Stimulated activated CD4-positive, alpha-beta T cell treated with anti-CD3 and anti-CD28 coated beads, Interleukin-4, amount 100 ng/mL, for 4 hours (primary cell): ENCODE measurements at regions not wholly inside any gene's neighbourhood (a gene's known extent, or its start where the extent isn't known, plus 50 kb on each side); places are given as distances from the start of the nearest gene placed in this dataset.

Source experiments
- DNase-seq, 2 experiments: peaks; one replicate each; pipeline ENCODE4 v3.0.0-alpha.2; 2020

- DNase-seq = no peak
These were observed 269.3 kb downstream of the BUD13 start for GRCh38 chr11:116503216-116504160.

DNA sequence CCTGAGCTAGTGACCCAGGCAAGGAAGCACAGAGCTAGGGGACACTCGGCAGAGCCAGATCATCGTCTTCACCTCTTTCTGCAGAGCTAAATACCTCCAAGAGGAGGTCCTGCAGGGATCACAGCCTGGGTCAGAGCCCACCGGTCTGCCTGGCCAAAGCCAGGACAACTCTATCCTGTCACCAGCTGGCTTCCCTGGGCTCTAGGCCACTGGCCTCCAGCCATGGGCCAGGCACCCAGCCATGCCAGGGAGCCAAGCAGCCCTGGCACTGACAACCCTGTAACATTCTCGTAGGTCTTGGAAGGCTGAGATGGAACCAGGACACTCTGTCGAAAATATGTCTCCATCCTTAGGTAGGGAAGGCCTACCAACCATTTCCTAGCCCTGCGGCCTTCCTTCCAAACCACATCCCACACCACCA, 270.1 kb downstream of the BUD13 start:
- DNase-seq = no peak

- no peak for DNase-seq
These were observed 271.1 kb downstream of the BUD13 start for GRCh38 chr11:116501728-116502127.

DNA sequence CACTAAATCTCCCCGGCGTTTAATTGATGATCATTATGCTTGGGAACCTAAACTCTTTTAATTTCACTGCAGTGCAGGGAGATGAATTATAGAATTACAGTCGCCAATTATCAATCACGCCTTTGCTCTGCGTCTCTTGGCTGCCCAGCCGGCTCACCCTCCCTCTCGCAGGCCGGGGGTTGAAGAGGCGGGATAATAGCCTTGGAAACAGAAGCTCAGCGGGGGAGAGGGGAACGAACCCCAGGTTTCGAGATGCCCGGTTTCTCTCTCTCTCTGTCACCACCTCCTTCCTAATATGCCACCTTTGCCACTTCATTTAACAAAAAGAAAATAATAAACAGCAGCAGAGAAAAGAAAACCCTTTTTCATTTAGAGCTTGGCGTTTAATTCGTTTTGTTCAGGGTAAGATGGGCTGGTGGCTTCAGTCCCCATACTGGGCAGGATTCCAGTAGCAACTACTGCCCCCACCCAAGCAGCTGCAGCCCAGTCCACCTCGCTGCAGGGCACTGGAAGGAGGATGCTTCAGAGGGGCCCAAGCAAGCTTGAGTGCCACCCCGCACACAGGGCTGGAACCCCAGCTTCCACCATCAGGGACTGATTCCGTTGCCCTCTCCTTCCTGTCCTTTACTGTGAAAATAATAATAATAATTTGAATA, 271.7 kb downstream of the BUD13 start:
- DNase-seq = no peak

GRCh38 chr11:116500026-116500946, 272.5 kb downstream of the BUD13 start:
- no peak for DNase-seq

- peak in 1 of 2 experiments; percentile 12 for DNase-seq
These were observed 273.3 kb downstream of the BUD13 start for GRCh38 chr11:116499396-116500003.

- no peak for DNase-seq
These were observed 274.6 kb downstream of the BUD13 start for GRCh38 chr11:116498161-116498560.

GRCh38 chr11:116492600-116492999, 280.2 kb downstream of the BUD13 start:
- no peak for DNase-seq

DNA sequence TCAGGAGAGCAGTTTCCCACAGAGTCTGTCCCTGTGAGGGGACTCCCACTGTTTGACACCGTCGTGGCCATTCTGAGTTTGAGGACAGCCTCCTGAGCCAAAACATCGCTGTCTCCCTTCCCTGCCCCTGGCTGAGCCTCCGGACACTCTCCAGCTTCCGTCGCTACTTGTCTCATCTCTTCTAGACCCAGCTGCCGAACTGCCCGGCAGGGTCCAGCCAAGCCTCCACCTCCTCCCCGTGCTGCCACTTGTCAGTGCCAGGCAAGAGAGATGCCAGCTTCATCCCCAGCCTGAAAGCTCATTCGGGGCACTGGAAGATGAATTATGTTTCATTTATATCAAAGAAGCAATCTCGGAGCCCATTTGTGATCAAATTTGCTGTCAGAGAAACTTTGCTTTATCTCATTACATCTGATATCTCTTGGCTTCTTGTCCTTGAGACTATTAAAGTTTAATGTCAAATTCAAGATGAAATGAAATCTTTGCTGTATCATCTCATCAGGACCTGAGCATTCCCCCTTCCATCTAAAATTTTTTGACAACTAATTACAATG, 283.9 kb downstream of the BUD13 start:
- DNase-seq = no peak

GRCh38 chr11:116485425-116485824, 287.4 kb downstream of the BUD13 start:
- DNase-seq = no peak

GRCh38 chr11:116482716-116483115, 290.1 kb downstream of the BUD13 start:
- DNase-seq = no peak

DNA sequence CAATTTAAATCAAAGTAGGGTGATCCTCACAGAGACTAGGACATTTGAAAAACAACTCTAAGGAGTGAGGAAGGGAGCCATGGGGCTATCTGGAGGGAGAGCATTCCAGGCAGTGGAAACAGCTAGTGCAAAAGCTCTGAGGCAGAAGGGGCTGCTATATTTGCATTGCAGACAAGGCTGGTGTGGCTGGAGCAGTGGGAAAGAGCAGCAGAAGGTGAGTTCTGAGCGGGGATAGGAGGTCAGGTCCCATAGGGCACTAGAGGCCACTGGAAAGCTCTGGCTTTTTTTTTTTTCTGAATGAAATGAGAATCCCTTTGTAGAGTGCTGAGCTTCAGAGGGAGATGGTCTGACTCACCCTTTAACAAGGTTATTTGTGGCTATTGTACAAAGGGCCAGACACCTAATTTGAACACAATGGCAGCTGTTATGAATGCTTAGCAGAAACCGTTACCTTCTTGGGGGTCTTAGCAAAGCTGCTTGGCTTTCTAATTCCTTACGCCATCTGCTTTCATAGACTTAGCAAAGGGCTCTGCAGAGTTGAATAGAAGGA, 291.6 kb downstream of the BUD13 start:
- DNase-seq = no peak

GRCh38 chr11:116478669-116479668, 293.8 kb downstream of the BUD13 start:
- no peak for DNase-seq

DNA sequence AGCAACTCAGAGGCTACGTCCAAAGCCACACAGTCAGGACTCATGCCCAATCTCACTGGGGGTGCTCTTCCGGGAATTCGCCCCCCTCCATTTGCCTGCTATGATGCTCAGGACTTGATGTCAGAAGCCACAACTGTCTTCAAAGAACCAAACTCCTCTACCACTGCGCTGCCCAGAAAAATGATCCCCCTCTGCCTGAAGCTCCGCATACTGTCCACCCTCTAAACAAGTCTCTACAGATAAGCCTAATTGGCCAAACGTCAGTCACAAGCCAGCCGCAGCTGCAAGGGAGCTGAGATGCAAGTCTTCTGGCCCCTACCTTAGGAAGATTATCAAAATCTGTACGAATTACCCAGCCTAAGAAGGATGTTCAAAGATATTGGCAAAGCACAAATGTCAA, 294.6 kb downstream of the BUD13 start:
- DNase-seq = no peak

DNA sequence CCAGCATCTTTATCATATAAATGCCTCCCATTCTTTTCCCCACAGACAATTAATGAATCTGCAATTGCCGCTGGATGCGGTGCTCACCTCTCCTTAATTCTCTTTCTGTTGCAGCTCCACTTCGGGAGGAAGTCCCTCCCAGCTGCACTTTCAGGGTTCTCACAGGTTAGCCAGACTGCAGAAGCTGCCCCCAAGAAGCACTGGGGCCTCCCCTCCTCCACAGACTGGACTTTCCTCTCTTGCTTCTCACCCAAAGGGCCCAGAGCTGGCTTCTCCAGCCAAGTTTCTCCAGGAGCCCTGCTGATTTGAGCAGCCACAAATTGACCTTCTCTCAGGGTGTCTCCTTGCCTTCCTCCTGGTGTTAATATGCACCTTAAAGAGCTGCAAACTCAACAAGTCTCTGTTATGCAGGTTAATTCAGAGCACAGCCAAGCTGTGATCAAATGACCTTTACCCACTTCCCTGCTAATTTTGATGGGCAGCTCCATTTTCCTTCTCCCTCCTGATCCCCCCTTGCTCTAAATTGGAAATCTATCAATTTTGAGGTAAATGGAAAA, 298.9 kb downstream of the BUD13 start:
- DNase-seq = no peak

- no peak for DNase-seq
These were observed 299.5 kb downstream of the BUD13 start for GRCh38 chr11:116473206-116473769.

DNA sequence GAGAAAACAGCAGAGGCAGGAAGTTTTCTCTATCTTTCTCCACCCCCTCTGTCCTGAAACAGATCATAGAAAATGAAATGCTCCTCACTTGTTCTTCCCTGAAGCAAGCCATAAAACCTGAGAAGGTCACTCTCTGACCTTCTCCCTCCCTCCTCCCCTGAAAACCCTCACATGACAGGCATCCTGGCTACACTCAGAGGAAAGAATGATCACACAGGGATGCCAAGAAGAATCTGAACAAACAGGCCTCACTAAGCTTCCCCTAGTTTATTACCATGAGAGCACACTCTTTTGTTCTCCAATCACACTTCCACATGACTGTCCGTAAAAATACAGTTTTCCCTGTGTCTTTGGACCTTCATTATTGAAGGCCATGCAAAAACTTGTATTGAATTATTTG, 300.1 kb downstream of the BUD13 start:
- no peak for DNase-seq

- DNase-seq = no peak
These were observed 301.1 kb downstream of the BUD13 start for GRCh38 chr11:116471608-116472256.

DNA sequence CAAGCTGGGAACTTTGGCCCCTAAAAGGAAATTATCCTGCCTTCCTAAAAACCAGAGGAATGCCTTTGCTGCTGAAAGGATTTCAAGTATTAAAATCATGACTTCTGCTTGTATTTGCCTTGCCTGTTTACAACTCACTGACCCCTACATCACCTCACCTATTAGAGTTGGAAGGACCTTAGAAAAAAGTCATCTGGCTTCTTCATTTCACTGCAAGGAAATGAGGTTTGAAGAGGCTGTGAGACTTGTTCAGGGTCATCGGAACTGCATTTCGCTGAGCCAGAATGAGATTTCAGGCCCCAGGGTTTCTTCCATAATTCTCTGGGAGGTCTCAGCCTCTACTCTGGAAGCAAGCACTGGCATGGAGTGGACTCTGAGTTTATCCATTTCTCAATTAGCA, 304.1 kb downstream of the BUD13 start:
- DNase-seq = no peak
